Mesothelial cell of epicardium (in vitro differentiated cells): ENCODE measurements at regions not wholly inside any gene's neighbourhood (a gene's known extent, or its start where the extent isn't known, plus 50 kb on each side); places are given as distances from the start of the nearest gene placed in this dataset.

ENCODE experiments used
- DNase-seq, 2 experiments: peaks; one replicate each; pipeline ENCODE4 v3.0.0; 2021; ENCODE audit warnings: low spot score in 2 of 2; ENCODE audit not compliant: unreplicated experiment in 2 of 2
- H3K27ac Mint-ChIP-seq: 2 replicates; pipeline ENCODE4 v1.8.0; 2021; ENCODE audit warnings: mixed read lengths
- H3K27me3 Mint-ChIP-seq: 2 replicates; pipeline ENCODE4 v1.8.0; 2021; ENCODE audit warnings: low read depth, mixed read lengths
- H3K36me3 Mint-ChIP-seq: 2 replicates; pipeline ENCODE4 v1.8.0; 2021; ENCODE audit warnings: mixed read lengths
- H3K4me1 Mint-ChIP-seq: 2 replicates; pipeline ENCODE4 v1.8.0; 2021; ENCODE audit warnings: mixed read lengths
- H3K4me3 Mint-ChIP-seq: 2 replicates; pipeline ENCODE4 v1.8.0; 2021; ENCODE audit warnings: mild to moderate bottlenecking, moderate library complexity, mixed read lengths
- H3K9me3 Mint-ChIP-seq: 2 replicates; pipeline ENCODE4 v1.8.0; 2021; ENCODE audit warnings: mixed read lengths
- CTCF ChIP-seq: fragments of 200-600 bp; sonication (generic); IDR thresholded peaks from one replicate; pipeline ENCODE4 v1.5.0; 2021; ENCODE audit warnings: antibody characterized with exemption; ENCODE audit not compliant: unreplicated experiment

GRCh38 chr11:19472679-19473078 lies 231.9 kb upstream of the E2F8 start:
- no peak for DNase-seq
- H3K4me3 Mint-ChIP-seq: no peak overlapping the region
- H3K36me3 Mint-ChIP-seq: no peaks in the 10 kb centered on the region
- H3K9me3 Mint-ChIP-seq: no peaks in the 10 kb centered on the region
- H3K27me3 Mint-ChIP-seq: peaks cover 27% of the 10 kb centered on the region
- no peak overlapping the region for H3K27ac Mint-ChIP-seq
- H3K4me1 Mint-ChIP-seq: peaks cover 12% of the 10 kb centered on the region
- TF ChIP-seq CTCF: no peak

DNA sequence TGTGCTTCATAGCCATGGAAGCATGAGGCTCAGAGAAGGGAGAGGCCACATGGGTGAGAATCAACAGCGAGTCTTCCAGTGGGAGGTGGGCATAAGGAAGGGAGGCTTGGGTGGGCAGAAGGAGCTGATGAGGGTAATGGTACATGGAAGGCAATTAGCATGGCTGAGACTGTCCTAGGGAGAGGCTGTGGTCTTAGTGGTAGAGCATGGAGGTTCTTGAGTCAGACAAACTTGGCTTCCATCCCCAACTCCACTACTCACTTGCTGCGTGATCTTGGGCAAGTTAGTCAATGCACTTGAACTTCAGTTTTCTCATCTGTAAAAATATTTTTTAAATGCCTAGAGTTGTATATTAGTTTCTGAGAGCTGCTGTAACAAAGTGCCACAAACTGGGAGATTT lies 227.2 kb upstream of the E2F8 start:
- no peak overlapping the region for H3K4me3 Mint-ChIP-seq
- H3K4me1 Mint-ChIP-seq: no peaks in the 10 kb centered on the region
- H3K9me3 Mint-ChIP-seq: no peaks in the 10 kb centered on the region
- TF ChIP-seq CTCF: no peak
- DNase-seq: no peak
- no peak overlapping the region for H3K27ac Mint-ChIP-seq
- H3K36me3 Mint-ChIP-seq: no peaks in the 10 kb centered on the region
- H3K27me3 Mint-ChIP-seq: peaks cover 44% of the 10 kb centered on the region

DNA sequence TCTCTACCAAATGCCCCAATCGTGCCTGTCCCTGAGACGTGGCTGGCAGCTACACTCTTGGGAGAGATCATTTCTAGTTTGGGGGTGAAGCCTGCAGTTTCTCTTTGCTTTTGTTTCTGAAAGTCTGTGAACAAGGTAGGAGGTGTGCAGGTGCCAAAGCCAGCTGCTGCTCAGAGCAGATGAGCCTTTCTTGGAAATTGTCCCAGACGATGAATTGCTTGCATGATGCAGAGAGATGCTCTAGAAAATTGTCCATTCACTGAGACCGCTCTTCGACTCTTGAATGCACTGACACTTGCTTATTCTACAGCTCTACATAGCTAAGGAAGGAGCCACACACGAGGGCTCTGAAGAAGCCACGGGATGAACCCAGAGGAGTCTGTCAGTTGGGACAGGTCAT lies 225.6 kb upstream of the E2F8 start:
- Mint-ChIP-seq H3K9me3 (no peaks in the 10 kb centered on the region), H3K27me3 (peaks cover 43% of the 10 kb centered on the region), H3K4me1 (no peaks in the 10 kb centered on the region), H3K36me3 (no peaks in the 10 kb centered on the region), H3K27ac (no peak overlapping the region), H3K4me3 (no peak overlapping the region)
- no peak for TF ChIP-seq CTCF
- no peak for DNase-seq

GRCh38 chr11:19463976-19464375 lies 223.2 kb upstream of the E2F8 start:
- Mint-ChIP-seq H3K36me3 (no peaks in the 10 kb centered on the region), H3K4me3 (no peak overlapping the region), H3K9me3 (no peaks in the 10 kb centered on the region), H3K27me3 (peaks cover 27% of the 10 kb centered on the region), H3K4me1 (peaks cover 3% of the 10 kb centered on the region), H3K27ac (no peak overlapping the region)
- no peak for DNase-seq
- TF ChIP-seq CTCF: no peak

GRCh38 chr11:19460718-19461405 lies 220.1 kb upstream of the E2F8 start:
- DNase-seq: no peak
- peaks cover 3% of the 10 kb centered on the region for H3K4me1 Mint-ChIP-seq
- H3K4me3 Mint-ChIP-seq: no peak overlapping the region
- no peak for TF ChIP-seq CTCF
- H3K9me3 Mint-ChIP-seq: no peaks in the 10 kb centered on the region
- H3K27ac Mint-ChIP-seq: no peak overlapping the region
- no peaks in the 10 kb centered on the region for H3K36me3 Mint-ChIP-seq
- H3K27me3 Mint-ChIP-seq: peaks cover 10% of the 10 kb centered on the region

DNA sequence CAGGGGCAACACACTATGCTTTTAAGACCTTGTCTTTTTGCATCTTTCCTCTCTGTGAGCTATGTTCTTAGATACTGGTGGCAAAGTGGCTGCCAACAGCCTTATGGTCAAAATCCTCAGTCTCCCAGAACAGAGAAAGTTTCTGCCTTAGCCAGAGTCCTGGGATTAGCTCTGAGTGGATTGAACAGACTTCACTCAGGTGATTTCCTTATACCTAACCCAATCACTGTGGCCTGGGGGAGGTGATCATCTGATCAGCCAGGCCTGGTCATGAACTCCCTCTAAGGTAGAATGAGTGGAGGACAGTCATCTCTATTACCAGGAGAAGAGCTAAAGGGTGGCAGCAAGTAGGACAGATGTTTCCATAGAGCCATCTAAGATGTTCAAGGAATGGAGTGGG lies 218.5 kb upstream of the E2F8 start:
- no peak for DNase-seq
- H3K27ac Mint-ChIP-seq: no peak overlapping the region
- H3K27me3 Mint-ChIP-seq: peaks cover 8% of the 10 kb centered on the region
- H3K4me1 Mint-ChIP-seq: peaks cover 3% of the 10 kb centered on the region
- no peak for TF ChIP-seq CTCF
- H3K36me3 Mint-ChIP-seq: no peaks in the 10 kb centered on the region
- H3K4me3 Mint-ChIP-seq: no peak overlapping the region
- H3K9me3 Mint-ChIP-seq: no peaks in the 10 kb centered on the region
